ENCODE measurements at regions not wholly inside any gene's neighbourhood (a gene's known extent, or its start where the extent isn't known, plus 50 kb on each side); places are given as distances from the start of the nearest gene placed in this dataset.

- FAIRE-seq = no peak
- no peak for ATAC-seq
- no peaks in the 10 kb centered on the region for H3K4me1 ChIP-seq
- no peak overlapping the region for H3K4me3 ChIP-seq
- DNase-seq (ENCODE audit: low read depth in 1 of 2, low spot score in 1 of 2) = no peak
- H3K4me2 ChIP-seq = no peak overlapping the region
- H3K27ac ChIP-seq = no peak overlapping the region
- ChIA-PET POLR2A (no interaction called here), CTCF (interaction anchor here (1.1 to 1.3 kb wide), 2 partner anchors 8 to 102 kb away, joined by 3 to 4 read pairs; no protein-coding TSS in a partner anchor)
- H3K9me3 ChIP-seq = peaks cover 27% of the 10 kb centered on the region
- WGBS (ENCODE audit: missing lambda C conversion rate) = 11% methylated on average over 4 of the region's 4 CpGs
- TF ChIP-seq NFE2L2 (conservative IDR thresholded peaks at IDR 0.05; ENCODE audit: low read length) (no peak), FOSL2 (IDR thresholded peaks at IDR 0.05) (no peak), FOSL2 (CRISPR knock-in tag; IDR thresholded peaks at IDR 0.05) (no peak), HOXB5 (CRISPR knock-in tag; IDR thresholded peaks at IDR 0.05) (no peak), ATOH8 (CRISPR knock-in tag; IDR thresholded peaks at IDR 0.05; ENCODE audit: low read depth) (no peak), FOXS1 (CRISPR knock-in tag; IDR thresholded peaks at IDR 0.05) (no peak), TFCP2L1 (CRISPR knock-in tag; IDR thresholded peaks at IDR 0.05) (no peak), CHD4 (IDR thresholded peaks at IDR 0.05; ENCODE audit: borderline replicate concordance) (no peak), MAX (IDR thresholded peaks at IDR 0.05) (no peak), KDM1A (IDR thresholded peaks at IDR 0.05; ENCODE audit: low read depth) (no peak), E2F6 (IDR thresholded peaks at IDR 0.05; ENCODE audit: borderline replicate concordance, low read depth) (no peak), FOSB (CRISPR knock-in tag; IDR thresholded peaks at IDR 0.05) (no peak), EHMT2 (IDR thresholded peaks at IDR 0.05; ENCODE audit: low read depth) (no peak), BHLHE40 (IDR thresholded peaks at IDR 0.05; ENCODE audit: low read depth, low read length) (no peak), ZFP36 (IDR thresholded peaks at IDR 0.05; ENCODE audit: borderline replicate concordance, partially characterized antibody) (no peak), ZNF302 (CRISPR knock-in tag; IDR thresholded peaks at IDR 0.05) (no peak), HES2 (IDR thresholded peaks at IDR 0.05) (no peak), NR3C1 (IDR thresholded peaks at IDR 0.05) (no peak), ZC3H11A (IDR thresholded peaks at IDR 0.05) (no peak), KDM5A (IDR thresholded peaks at IDR 0.05) (no peak), EP300 (IDR thresholded peaks at IDR 0.05) (no peak)
Measured at GRCh38 chr20:63080811-63081210, 74.0 kb upstream of the BHLHE23 start.

- H3K4me2 ChIP-seq = no peak overlapping the region
- peaks cover 27% of the 10 kb centered on the region for H3K9me3 ChIP-seq
- WGBS (ENCODE audit: missing lambda C conversion rate) = 40% methylated on average over 7 of the region's 10 CpGs
- no peak for FAIRE-seq
- CTCF ChIA-PET = interaction anchor here (1.1 to 1.3 kb wide), 2 partner anchors 8 to 102 kb away, joined by 3 to 4 read pairs; no protein-coding TSS in a partner anchor
- TF ChIP-seq POLR2A (IDR thresholded peaks at IDR 0.05; ENCODE audit: low read length) (no peak), ELK1 (IDR thresholded peaks at IDR 0.05; ENCODE audit: low read depth, low read length) (no peak), KDM5A (IDR thresholded peaks at IDR 0.05) (no peak), SREBF2 (IDR thresholded peaks at IDR 0.05) (no peak), USF2 (IDR thresholded peaks at IDR 0.05) (no peak)
- no peak overlapping the region for H3K4me3 ChIP-seq
- H3K4me1 ChIP-seq = no peaks in the 10 kb centered on the region
- no peak overlapping the region for H3K27ac ChIP-seq
- POLR2A ChIA-PET = no interaction called here
- DNase-seq (ENCODE audit: low read depth in 1 of 2, low spot score in 1 of 2) = no peak
- ATAC-seq = no peak
Measured at GRCh38 chr20:63080411-63080810, 73.6 kb upstream of the BHLHE23 start.
